ENCODE measurements at regions not wholly inside any gene's neighbourhood (a gene's known extent, or its start where the extent isn't known, plus 50 kb on each side); places are given as distances from the start of the nearest gene placed in this dataset.

GRCh38 chr14:42424501-42424900 lies 817.8 kb downstream of the LRFN5 start:
- no peak for DNase-seq

GRCh38 chr14:42421377-42422078 lies 814.9 kb downstream of the LRFN5 start:
- no peak for DNase-seq

GRCh38 chr14:42420071-42420470 lies 813.4 kb downstream of the LRFN5 start:
- DNase-seq: no peak

GRCh38 chr14:42407153-42407552 lies 800.5 kb downstream of the LRFN5 start:
- DNase-seq: no peak

GRCh38 chr14:42391146-42391834 lies 784.6 kb downstream of the LRFN5 start:
- DNase-seq: no peak

- DNase-seq: no peak
Observed at GRCh38 chr14:42378880-42379279, 772.2 kb downstream of the LRFN5 start.

- no peak for DNase-seq
Observed at GRCh38 chr14:42378274-42378673, 771.6 kb downstream of the LRFN5 start.

GRCh38 chr14:42374332-42374731 lies 767.7 kb downstream of the LRFN5 start:
- DNase-seq: no peak

GRCh38 chr14:42370056-42370455 lies 763.4 kb downstream of the LRFN5 start:
- DNase-seq: no peak

GRCh38 chr14:42368234-42368633 lies 761.6 kb downstream of the LRFN5 start:
- no peak for DNase-seq

- DNase-seq: no peak
Observed at GRCh38 chr14:42353315-42353714, 746.6 kb downstream of the LRFN5 start.

GRCh38 chr14:42335918-42336317 lies 729.2 kb downstream of the LRFN5 start:
- no peak for DNase-seq

- DNase-seq: no peak
Observed at GRCh38 chr14:42334931-42335330, 728.3 kb downstream of the LRFN5 start.

GRCh38 chr14:42323426-42323825 lies 716.8 kb downstream of the LRFN5 start:
- peak; percentile 12 to 21 for DNase-seq

- DNase-seq: peak; percentile 83 to 97
Observed at GRCh38 chr14:42322531-42323284, 716.0 kb downstream of the LRFN5 start.

GRCh38 chr14:42319996-42320395 lies 713.3 kb downstream of the LRFN5 start:
- DNase-seq: peak; percentile 11 to 59

GRCh38 chr14:42316693-42317092 lies 710.0 kb downstream of the LRFN5 start:
- no peak for DNase-seq

GRCh38 chr14:42311876-42312275 lies 705.2 kb downstream of the LRFN5 start:
- no peak for DNase-seq

- DNase-seq: no peak
Observed at GRCh38 chr14:42307239-42307825, 700.7 kb downstream of the LRFN5 start.

- no peak for DNase-seq
Observed at GRCh38 chr14:42299692-42300091, 693.0 kb downstream of the LRFN5 start.

GRCh38 chr14:42293180-42293579 lies 686.5 kb downstream of the LRFN5 start:
- DNase-seq: no peak

GRCh38 chr14:42277840-42278239 lies 671.2 kb downstream of the LRFN5 start:
- DNase-seq: peak; percentile 16 to 18

- no peak for DNase-seq
Observed at GRCh38 chr14:42269234-42269633, 662.6 kb downstream of the LRFN5 start.

Measured in inflammatory macrophage treated with lipopolysaccharide for 1 hour (primary cell).